ENCODE measurements at regions not wholly inside any gene's neighbourhood (a gene's known extent, or its start where the extent isn't known, plus 50 kb on each side); places are given as distances from the start of the nearest gene placed in this dataset.
"Not testable (repeated sequence)": the region's sequence is repeated elsewhere in the genome, so short reads cannot be mapped to it uniquely, and the experiment has no call there.

GRCh38 chr4:183816077-183816476, 89.0 kb upstream of the STOX2 start:
- DNase-seq: no peak

GRCh38 chr4:183816882-183817509, 88.1 kb upstream of the STOX2 start:
- no peak for DNase-seq

GRCh38 chr4:183818591-183818990, 86.5 kb upstream of the STOX2 start:
- DNase-seq: not testable (repeated sequence)

- DNase-seq: no peak
Observed at GRCh38 chr4:183821076-183821853, 83.8 kb upstream of the STOX2 start.

GRCh38 chr4:183823434-183823833, 81.7 kb upstream of the STOX2 start:
- DNase-seq: no peak

- DNase-seq: no peak
Observed at GRCh38 chr4:183825346-183825745, 79.8 kb upstream of the STOX2 start.

- DNase-seq: no peak
Observed at GRCh38 chr4:183826461-183826860, 78.6 kb upstream of the STOX2 start.

- no peak for DNase-seq
Observed at GRCh38 chr4:183828125-183828524, 77.0 kb upstream of the STOX2 start.

GRCh38 chr4:183828839-183829238, 76.3 kb upstream of the STOX2 start:
- DNase-seq: no peak

- no peak for DNase-seq
Observed at GRCh38 chr4:183830438-183830985, 74.6 kb upstream of the STOX2 start.

GRCh38 chr4:183831026-183831446, 74.1 kb upstream of the STOX2 start:
- DNase-seq: no peak

GRCh38 chr4:183831683-183832082, 73.4 kb upstream of the STOX2 start:
- no peak for DNase-seq

- DNase-seq: no peak
Observed at GRCh38 chr4:183832776-183833450, 72.2 kb upstream of the STOX2 start.

- no peak for DNase-seq
Observed at GRCh38 chr4:183834252-183834651, 70.9 kb upstream of the STOX2 start.

GRCh38 chr4:183837222-183837621, 67.9 kb upstream of the STOX2 start:
- DNase-seq: no peak

GRCh38 chr4:183838987-183839712, 66.0 kb upstream of the STOX2 start:
- DNase-seq: no peak

GRCh38 chr4:183840311-183840710, 64.8 kb upstream of the STOX2 start:
- DNase-seq: peak; percentile 46

GRCh38 chr4:183841001-183841400, 64.1 kb upstream of the STOX2 start:
- no peak for DNase-seq

GRCh38 chr4:183842129-183842528, 63.0 kb upstream of the STOX2 start:
- no peak for DNase-seq

GRCh38 chr4:183843248-183843671, 61.8 kb upstream of the STOX2 start:
- no peak for DNase-seq

- DNase-seq: no peak
Observed at GRCh38 chr4:183846951-183847350, 58.2 kb upstream of the STOX2 start.

GRCh38 chr4:183848805-183849204, 56.3 kb upstream of the STOX2 start:
- no peak for DNase-seq

Measured in CD4-positive, alpha-beta T cell treated with Interleukin-15 for 1 hour (primary cell).